GM12892 (cell line): ENCODE measurements at regions not wholly inside any gene's neighbourhood (a gene's known extent, or its start where the extent isn't known, plus 50 kb on each side); places are given as distances from the start of the nearest gene placed in this dataset.

Experiments
- DNase-seq: peaks from one replicate; pipeline ENCODE4 v3.0.0; 2011; ENCODE audit not compliant: insufficient read length
- FAIRE-seq: peaks from 2 replicates; lab custom pipeline; 2011; peaks lifted over from hg19 to GRCh38; lab: Jason Lieb, UNC
- POLR2A ChIP-seq: IDR thresholded peaks from 2 replicates; pipeline ENCODE4 v1.6.1; 2011; ENCODE audit warnings: low read depth, low read length, control low read depth
- POLR2AphosphoS5 ChIP-seq: IDR thresholded peaks from 2 replicates; pipeline ENCODE4 v1.6.1; 2011; ENCODE audit warnings: low read depth, low read length, control low read depth
- TAF1 ChIP-seq: IDR thresholded peaks from 2 replicates; pipeline ENCODE4 v1.6.1; 2011; ENCODE audit warnings: low read depth, mild to moderate bottlenecking, control low read depth, low read length, borderline replicate concordance

- FAIRE-seq (no peak), DNase-seq (no peak)
- no peak for TF ChIP-seq POLR2AphosphoS5
- TF ChIP-seq TAF1: no peak
- TF ChIP-seq POLR2A: no peak
Measured at GRCh38 chr9:74245866-74246497, 251.2 kb upstream of the RORB start.

- TF ChIP-seq TAF1 (no peak), POLR2AphosphoS5 (no peak)
- DNase-seq: no peak
- no peak for FAIRE-seq
Measured at GRCh38 chr9:74255489-74255984, 241.6 kb upstream of the RORB start.

DNA sequence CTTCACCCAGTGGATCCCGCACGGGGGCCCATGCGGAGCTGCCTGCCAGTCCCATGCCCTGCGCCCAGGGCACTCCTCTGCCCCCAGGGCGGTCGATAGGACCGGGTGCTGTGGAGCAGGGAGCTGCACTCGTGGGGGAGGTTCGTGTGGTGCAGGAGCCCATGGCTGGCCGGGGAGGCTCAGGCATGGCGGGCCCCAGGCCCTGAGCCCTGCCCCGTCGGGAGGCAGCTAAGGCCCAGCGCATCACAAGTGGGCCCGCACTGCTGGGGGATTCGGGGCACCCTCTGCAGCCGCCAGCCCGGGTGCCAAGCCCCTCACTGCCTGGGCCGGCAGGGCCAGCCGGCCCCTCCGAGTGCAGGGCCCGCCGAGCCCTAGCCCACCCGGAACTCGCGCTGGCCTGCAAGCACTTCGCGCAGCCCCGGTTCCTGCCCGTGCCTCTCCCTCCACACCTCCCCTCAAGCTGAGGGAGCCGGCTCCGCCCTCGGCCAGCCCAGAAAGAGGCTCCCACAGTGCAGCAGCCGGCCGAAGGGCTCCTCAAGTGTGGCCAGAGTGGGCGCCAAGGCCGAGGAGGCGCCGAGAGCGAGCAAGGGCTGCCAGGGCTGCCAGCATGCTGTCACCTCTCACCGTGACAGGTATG is 221.1 kb upstream of the RORB start:
- no peak for TF ChIP-seq POLR2AphosphoS5
- TF ChIP-seq POLR2A: no peak
- TF ChIP-seq TAF1: no peak
- FAIRE-seq: no peak
- DNase-seq: no peak

- DNase-seq (peak; percentile 10), FAIRE-seq (peak; percentile 79)
- TF ChIP-seq TAF1: no peak
- no peak for TF ChIP-seq POLR2AphosphoS5
- no peak for TF ChIP-seq POLR2A
Measured at GRCh38 chr9:74277532-74277931, 219.6 kb upstream of the RORB start.

GRCh38 chr9:74281674-74282073 is 215.5 kb upstream of the RORB start:
- no peak for DNase-seq
- FAIRE-seq: no peak
- TF ChIP-seq TAF1 (no peak), POLR2A (no peak), POLR2AphosphoS5 (no peak)

- FAIRE-seq (no peak), DNase-seq (no peak)
- TF ChIP-seq POLR2AphosphoS5 (no peak), POLR2A (no peak), TAF1 (no peak)
Measured at GRCh38 chr9:74282526-74283253, 214.4 kb upstream of the RORB start.

DNA sequence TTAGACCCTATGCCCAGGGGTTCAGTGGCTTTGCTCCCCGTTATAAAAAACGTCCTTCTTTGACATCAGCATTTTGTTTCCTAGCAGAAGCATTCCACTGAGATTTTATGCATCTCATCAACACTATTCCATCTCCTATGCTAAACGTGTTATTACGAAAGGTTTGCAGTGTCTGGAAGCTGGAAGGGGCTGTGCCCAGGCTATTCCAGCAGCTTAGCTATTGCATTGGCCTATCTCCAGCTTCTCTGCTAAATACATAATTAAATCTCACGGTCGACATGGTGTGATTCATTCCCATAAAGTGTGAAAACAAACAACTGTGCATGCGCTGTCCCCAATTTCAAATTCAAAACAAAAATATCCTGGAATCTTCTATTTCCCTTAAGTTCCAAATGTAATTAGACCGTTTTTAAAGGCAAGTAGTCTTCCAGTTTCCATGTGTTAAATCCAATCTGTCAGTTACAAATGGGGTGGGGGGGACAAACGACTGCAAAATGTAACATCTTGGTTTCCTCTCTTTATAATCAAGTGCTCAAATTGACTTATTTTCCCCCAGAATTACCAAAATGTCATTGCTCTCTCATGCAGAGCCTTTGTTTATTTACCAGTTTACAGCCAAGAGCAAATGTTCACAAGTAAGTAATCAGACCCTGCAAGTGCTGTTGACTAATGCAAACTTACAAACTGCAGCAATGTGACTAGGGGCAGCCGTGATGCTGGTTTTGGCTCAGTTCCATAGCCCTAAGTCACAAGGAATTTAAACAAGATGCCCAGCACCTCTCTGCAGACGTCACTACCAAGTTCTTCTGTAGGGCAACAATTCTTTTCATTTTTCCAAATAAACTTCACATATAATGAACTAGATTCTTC is 212.3 kb upstream of the RORB start:
- TF ChIP-seq POLR2AphosphoS5 (no peak), POLR2A (no peak), TAF1 (no peak)
- DNase-seq (no peak), FAIRE-seq (no peak)

GRCh38 chr9:74293479-74293878 is 203.7 kb upstream of the RORB start:
- TF ChIP-seq POLR2A: no peak
- no peak for TF ChIP-seq POLR2AphosphoS5
- no peak for TF ChIP-seq TAF1
- DNase-seq (no peak), FAIRE-seq (no peak)

DNA sequence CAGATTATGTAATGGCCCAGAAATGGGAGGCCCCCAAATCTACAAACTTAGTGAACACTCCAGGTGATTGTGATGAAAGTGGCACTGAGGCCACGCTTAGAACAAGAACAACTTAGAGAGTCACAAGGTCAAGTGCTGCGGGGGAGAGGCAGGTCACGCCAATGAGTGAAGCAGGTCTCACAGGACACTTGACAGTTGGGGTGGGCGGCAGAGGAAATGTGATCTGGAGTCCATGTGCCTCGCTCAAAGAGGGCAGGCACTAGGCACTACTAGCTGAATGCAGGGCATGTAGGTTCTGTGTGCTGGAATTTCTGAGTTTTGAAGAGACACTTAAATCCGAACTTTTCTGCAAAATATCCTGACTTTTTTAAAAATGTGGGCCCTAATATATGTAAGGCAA is 193.2 kb upstream of the RORB start:
- FAIRE-seq: no peak

GRCh38 chr9:74304598-74304997 is 192.5 kb upstream of the RORB start:
- FAIRE-seq: no peak
- no peak for DNase-seq
- TF ChIP-seq POLR2A: no peak
- no peak for TF ChIP-seq TAF1
- TF ChIP-seq POLR2AphosphoS5: no peak

More for the DNA sequence above, 193.2 kb upstream of the RORB start:
- TF ChIP-seq POLR2A (no peak), TAF1 (no peak), POLR2AphosphoS5 (no peak)
- DNase-seq: no peak

DNA sequence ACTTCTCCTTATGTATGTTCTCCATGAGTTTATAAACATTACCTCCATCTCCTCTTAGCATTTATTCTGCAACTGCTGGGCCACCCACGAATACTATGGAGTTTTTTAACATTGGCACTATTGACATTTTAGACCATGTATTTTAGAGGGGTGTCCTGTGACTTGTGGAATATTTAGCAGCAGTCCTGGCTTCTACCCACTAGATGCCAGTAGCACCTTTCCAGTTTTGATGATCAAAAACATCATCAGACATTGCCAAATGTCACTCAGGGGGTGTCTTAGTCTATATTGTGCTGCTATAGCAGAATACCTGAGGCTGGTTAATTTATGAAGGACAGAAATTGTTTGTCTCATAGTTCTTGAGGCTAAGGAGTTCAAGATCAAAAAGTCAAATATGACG is 187.5 kb upstream of the RORB start:
- TF ChIP-seq POLR2AphosphoS5 (no peak), POLR2A (no peak), TAF1 (no peak)
- no peak for DNase-seq
- no peak for FAIRE-seq

DNA sequence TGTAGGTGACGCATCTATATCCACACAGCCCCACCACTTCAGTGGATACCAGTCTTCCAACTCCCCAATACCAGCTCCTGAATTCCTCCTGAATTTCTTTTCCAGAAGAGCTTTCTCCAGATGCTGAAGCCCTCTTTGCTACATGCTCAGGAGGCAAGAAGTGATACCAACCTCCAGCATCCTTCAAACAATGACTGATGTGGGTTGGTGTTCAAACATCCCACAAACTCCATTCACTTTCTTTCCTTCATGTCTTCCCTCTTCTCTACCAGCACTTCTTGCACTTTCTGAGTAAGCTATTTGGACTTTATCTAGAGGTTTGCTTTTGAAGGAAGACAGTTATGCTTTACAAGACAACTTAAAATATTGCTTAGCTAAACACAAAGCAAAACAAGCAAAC is 179.9 kb upstream of the RORB start:
- TF ChIP-seq POLR2AphosphoS5 (no peak), TAF1 (no peak), POLR2A (no peak)
- DNase-seq: no peak
- FAIRE-seq: no peak
